ENCODE measurements at regions not wholly inside any gene's neighbourhood (a gene's known extent, or its start where the extent isn't known, plus 50 kb on each side); places are given as distances from the start of the nearest gene placed in this dataset.

- no peak overlapping the region for H2AFZ ChIP-seq
- no peaks in the 10 kb centered on the region for H3K79me2 ChIP-seq
- H3K27ac ChIP-seq: no peak overlapping the region
- no peaks in the 10 kb centered on the region for H3K36me3 ChIP-seq (replicated peaks; ENCODE audit: insufficient read depth, low read depth)
- DNase-seq (ENCODE audit: low spot score): no peak
- no peak overlapping the region for H3K4me2 ChIP-seq
- no peaks in the 10 kb centered on the region for H3K9me3 ChIP-seq (ENCODE audit: low read depth)
- TF ChIP-seq, protein P1, sequence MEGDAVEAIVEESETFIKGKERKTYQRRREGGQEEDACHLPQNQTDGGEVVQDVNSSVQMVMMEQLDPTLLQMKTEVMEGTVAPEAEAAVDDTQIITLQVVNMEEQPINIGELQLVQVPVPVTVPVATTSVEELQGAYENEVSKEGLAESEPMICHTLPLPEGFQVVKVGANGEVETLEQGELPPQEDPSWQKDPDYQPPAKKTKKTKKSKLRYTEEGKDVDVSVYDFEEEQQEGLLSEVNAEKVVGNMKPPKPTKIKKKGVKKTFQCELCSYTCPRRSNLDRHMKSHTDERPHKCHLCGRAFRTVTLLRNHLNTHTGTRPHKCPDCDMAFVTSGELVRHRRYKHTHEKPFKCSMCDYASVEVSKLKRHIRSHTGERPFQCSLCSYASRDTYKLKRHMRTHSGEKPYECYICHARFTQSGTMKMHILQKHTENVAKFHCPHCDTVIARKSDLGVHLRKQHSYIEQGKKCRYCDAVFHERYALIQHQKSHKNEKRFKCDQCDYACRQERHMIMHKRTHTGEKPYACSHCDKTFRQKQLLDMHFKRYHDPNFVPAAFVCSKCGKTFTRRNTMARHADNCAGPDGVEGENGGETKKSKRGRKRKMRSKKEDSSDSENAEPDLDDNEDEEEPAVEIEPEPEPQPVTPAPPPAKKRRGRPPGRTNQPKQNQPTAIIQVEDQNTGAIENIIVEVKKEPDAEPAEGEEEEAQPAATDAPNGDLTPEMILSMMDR (IDR thresholded peaks at IDR 0.05; ENCODE audit: poor library complexity): no peak
- TF ChIP-seq EZH2 (IDR thresholded peaks at IDR 0.05; ENCODE audit: borderline replicate concordance) (no peak), EZH2phosphoT487 (IDR thresholded peaks at IDR 0.05; ENCODE audit: low read depth, severe bottlenecking, unreplicated experiment) (no peak)
- H3K4me1 ChIP-seq (ENCODE audit: insufficient read depth): no peaks in the 10 kb centered on the region
- 62% methylated on average over 1 of the region's 1 CpG for whole genome bisulfite sequencing (ENCODE audit: low lambda C conversion rate, missing lambda C conversion rate)
- H4K20me1 ChIP-seq (ENCODE audit: insufficient read depth, poor library complexity, severe bottlenecking): no peaks in the 10 kb centered on the region
- no peak overlapping the region for H3K4me3 ChIP-seq
- H3K27me3 ChIP-seq: no peaks in the 10 kb centered on the region
- H3K9me2 ChIP-seq (replicated peaks; ENCODE audit: insufficient read depth): no peaks in the 10 kb centered on the region
Measured at GRCh38 chr9:75700252-75700640, 190.2 kb upstream of the PCSK5 start.

DNA sequence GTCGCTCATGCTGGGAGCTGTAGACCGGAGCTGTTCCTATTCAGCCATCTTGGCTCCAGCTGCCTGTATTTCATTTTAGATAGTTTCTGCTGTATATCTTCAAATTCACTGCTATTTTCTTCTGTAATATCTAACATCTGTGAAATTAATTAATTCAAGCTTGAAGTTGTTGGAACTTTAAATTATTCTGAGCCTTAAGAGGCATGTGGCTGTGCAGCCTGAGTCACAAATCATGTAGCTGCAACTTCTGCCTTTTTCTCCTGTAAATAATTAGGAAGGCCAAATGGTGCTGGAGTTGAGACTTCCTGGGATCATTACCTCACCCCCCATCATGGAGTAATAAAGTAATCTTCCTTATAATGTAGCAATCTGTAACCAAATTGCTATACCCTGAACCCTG is 183.3 kb upstream of the PCSK5 start:
- no peaks in the 10 kb centered on the region for H4K20me1 ChIP-seq (ENCODE audit: insufficient read depth, poor library complexity, severe bottlenecking)
- no peaks in the 10 kb centered on the region for H3K79me2 ChIP-seq
- H2AFZ ChIP-seq: no peak overlapping the region
- H3K4me3 ChIP-seq: no peak overlapping the region
- no peaks in the 10 kb centered on the region for H3K9me2 ChIP-seq (replicated peaks; ENCODE audit: insufficient read depth)
- no peak overlapping the region for H3K27ac ChIP-seq
- DNase-seq (ENCODE audit: low spot score): no peak
- H3K27me3 ChIP-seq: no peaks in the 10 kb centered on the region
- TF ChIP-seq EZH2phosphoT487 (IDR thresholded peaks at IDR 0.05; ENCODE audit: low read depth, severe bottlenecking, unreplicated experiment) (no peak), EZH2 (IDR thresholded peaks at IDR 0.05; ENCODE audit: borderline replicate concordance) (no peak)
- TF ChIP-seq, protein P1 (IDR thresholded peaks at IDR 0.05; ENCODE audit: poor library complexity): no peak
- H3K4me1 ChIP-seq (ENCODE audit: insufficient read depth): no peaks in the 10 kb centered on the region
- H3K36me3 ChIP-seq (replicated peaks; ENCODE audit: insufficient read depth, low read depth): no peaks in the 10 kb centered on the region
- no peak overlapping the region for H3K4me2 ChIP-seq
- 100% methylated on average over 2 of the region's 2 CpGs for WGBS (ENCODE audit: low lambda C conversion rate, missing lambda C conversion rate)
- H3K9me3 ChIP-seq (ENCODE audit: low read depth): no peaks in the 10 kb centered on the region

DNA sequence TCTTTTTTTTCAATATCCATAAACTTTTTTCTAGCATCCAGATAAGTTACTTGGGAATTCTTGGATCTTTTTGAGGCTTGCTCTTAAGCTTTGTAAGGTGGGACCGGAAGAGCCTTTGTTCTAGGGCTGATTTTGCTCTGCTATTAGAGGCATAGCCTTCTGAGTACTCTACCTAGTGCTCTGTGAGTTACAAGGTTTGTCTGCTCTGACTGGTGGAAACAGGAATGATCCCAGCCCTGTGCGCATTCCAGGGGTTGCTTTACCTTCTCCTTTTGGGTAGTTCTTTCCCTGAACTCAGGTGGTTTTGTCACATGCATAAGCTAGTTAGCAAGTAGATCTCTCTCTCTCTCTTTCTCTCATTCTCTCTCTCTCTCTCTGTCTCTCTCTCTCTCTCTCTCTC is 180.8 kb upstream of the PCSK5 start:
- TF ChIP-seq EZH2 (IDR thresholded peaks at IDR 0.05; ENCODE audit: borderline replicate concordance) (no peak), EZH2phosphoT487 (IDR thresholded peaks at IDR 0.05; ENCODE audit: low read depth, severe bottlenecking, unreplicated experiment) (no peak)
- TF ChIP-seq, protein P1 (IDR thresholded peaks at IDR 0.05; ENCODE audit: poor library complexity): no peak
- Histone ChIP-seq H2AFZ (no peak overlapping the region), H3K27ac (no peak overlapping the region), H3K4me1 (ENCODE audit: insufficient read depth) (no peaks in the 10 kb centered on the region), H4K20me1 (ENCODE audit: insufficient read depth, poor library complexity, severe bottlenecking) (no peaks in the 10 kb centered on the region), H3K79me2 (no peaks in the 10 kb centered on the region), H3K4me3 (no peak overlapping the region), H3K9me3 (ENCODE audit: low read depth) (no peaks in the 10 kb centered on the region), H3K27me3 (no peaks in the 10 kb centered on the region), H3K9me2 (replicated peaks; ENCODE audit: insufficient read depth) (no peaks in the 10 kb centered on the region), H3K36me3 (replicated peaks; ENCODE audit: insufficient read depth, low read depth) (no peaks in the 10 kb centered on the region), H3K4me2 (no peak overlapping the region)
- DNase-seq (ENCODE audit: low spot score): no peak
- WGBS (ENCODE audit: low lambda C conversion rate, missing lambda C conversion rate): 81% methylated on average over 2 of the region's 2 CpGs

- no peak for TF ChIP-seq EZH2phosphoT487 (IDR thresholded peaks at IDR 0.05; ENCODE audit: low read depth, severe bottlenecking, unreplicated experiment)
- TF ChIP-seq EZH2 (IDR thresholded peaks at IDR 0.05; ENCODE audit: borderline replicate concordance): no peak
- TF ChIP-seq, protein P1 (IDR thresholded peaks at IDR 0.05; ENCODE audit: poor library complexity): no peak
- Histone ChIP-seq H3K79me2 (no peaks in the 10 kb centered on the region), H3K4me2 (no peak overlapping the region), H3K27ac (no peak overlapping the region), H2AFZ (no peak overlapping the region), H3K9me3 (ENCODE audit: low read depth) (no peaks in the 10 kb centered on the region), H4K20me1 (ENCODE audit: insufficient read depth, poor library complexity, severe bottlenecking) (no peaks in the 10 kb centered on the region), H3K4me1 (ENCODE audit: insufficient read depth) (no peaks in the 10 kb centered on the region), H3K27me3 (no peaks in the 10 kb centered on the region), H3K4me3 (no peak overlapping the region), H3K9me2 (replicated peaks; ENCODE audit: insufficient read depth) (no peaks in the 10 kb centered on the region), H3K36me3 (replicated peaks; ENCODE audit: insufficient read depth, low read depth) (no peaks in the 10 kb centered on the region)
- no peak for DNase-seq (ENCODE audit: low spot score)
Measured at GRCh38 chr9:75712700-75713099, 177.8 kb upstream of the PCSK5 start.

All from hepatocyte (in vitro differentiated cells).